GM12872 (cell line): ENCODE measurements at regions not wholly inside any gene's neighbourhood (a gene's known extent, or its start where the extent isn't known, plus 50 kb on each side); places are given as distances from the start of the nearest gene placed in this dataset.

Experiments used
- TF ChIP-seq, protein P1 (sequence below): IDR thresholded peaks from 3 replicates; pipeline ENCODE4 v1.5.1; 2011; ENCODE audit warnings: low read depth, mild to moderate bottlenecking, low read length, moderate library complexity; ENCODE audit not compliant: insufficient read depth

DNA sequence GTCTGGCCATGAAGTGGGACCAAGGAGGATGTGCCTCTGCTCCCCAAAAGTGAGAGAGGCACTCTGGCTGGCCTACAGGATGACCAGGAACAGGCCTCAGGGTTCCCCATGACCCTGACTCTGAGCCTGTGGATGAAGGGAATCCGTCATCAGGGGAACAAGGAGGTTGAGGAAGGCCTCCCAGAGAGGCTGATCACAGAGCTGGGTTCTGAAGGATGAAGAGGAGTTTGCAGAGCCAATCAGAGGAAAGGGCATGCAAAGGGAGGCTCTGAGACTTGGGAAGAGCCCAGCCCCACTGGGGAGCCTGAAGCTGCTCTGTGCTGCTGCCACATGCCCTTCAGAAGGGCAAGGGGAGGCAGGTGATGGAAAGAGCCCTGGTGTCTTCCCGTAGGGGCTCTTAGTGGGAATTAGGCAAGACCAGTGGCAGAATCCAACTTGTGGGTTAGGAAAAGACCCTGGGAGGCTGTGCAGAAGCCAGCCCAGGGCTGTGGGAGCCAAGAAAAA, 141.3 kb upstream of the ID2 start:
- TF ChIP-seq, protein P1, sequence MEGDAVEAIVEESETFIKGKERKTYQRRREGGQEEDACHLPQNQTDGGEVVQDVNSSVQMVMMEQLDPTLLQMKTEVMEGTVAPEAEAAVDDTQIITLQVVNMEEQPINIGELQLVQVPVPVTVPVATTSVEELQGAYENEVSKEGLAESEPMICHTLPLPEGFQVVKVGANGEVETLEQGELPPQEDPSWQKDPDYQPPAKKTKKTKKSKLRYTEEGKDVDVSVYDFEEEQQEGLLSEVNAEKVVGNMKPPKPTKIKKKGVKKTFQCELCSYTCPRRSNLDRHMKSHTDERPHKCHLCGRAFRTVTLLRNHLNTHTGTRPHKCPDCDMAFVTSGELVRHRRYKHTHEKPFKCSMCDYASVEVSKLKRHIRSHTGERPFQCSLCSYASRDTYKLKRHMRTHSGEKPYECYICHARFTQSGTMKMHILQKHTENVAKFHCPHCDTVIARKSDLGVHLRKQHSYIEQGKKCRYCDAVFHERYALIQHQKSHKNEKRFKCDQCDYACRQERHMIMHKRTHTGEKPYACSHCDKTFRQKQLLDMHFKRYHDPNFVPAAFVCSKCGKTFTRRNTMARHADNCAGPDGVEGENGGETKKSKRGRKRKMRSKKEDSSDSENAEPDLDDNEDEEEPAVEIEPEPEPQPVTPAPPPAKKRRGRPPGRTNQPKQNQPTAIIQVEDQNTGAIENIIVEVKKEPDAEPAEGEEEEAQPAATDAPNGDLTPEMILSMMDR, result no peak

GRCh38 chr2:8541223-8541622, 140.6 kb upstream of the ID2 start:
- TF ChIP-seq, protein P1, result no peak

GRCh38 chr2:8541636-8542035, 140.2 kb upstream of the ID2 start:
- TF ChIP-seq, protein P1, result no peak

DNA sequence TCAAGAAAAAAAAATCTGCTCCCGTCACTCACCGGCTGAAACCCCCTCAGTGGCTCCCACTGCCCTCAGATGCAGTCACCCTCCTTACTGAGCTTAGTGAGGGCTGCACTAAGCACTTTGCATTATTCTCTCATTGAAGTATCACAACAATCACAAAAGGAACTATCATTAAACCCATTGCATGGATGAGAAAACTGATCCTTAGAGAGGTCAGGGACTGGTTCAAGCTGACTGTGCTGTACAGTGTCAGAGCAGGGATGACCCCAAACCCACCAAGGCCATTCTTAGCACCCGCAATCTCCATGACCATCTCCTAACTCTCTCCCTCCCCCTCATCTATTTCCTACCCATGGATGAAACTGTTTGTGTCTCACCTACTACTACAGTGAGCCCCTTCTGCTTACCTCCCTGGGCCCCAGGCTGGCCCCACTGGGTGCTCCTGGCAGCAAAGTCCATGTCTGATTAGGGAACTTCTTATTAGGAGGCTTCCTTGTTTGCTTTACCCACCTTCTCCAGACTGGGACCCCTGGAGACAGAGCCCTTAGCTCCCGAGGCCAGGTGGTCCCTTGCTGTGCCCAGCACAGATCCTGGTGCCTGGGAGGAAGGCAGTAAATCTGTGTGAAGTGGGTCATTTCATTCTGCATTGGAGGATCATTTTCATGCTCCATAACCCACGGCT, 139.3 kb upstream of the ID2 start:
- TF ChIP-seq, protein P1, result no peak

- TF ChIP-seq, protein P1, result no peak
These were observed 138.8 kb upstream of the ID2 start for GRCh38 chr2:8543060-8543382.

DNA sequence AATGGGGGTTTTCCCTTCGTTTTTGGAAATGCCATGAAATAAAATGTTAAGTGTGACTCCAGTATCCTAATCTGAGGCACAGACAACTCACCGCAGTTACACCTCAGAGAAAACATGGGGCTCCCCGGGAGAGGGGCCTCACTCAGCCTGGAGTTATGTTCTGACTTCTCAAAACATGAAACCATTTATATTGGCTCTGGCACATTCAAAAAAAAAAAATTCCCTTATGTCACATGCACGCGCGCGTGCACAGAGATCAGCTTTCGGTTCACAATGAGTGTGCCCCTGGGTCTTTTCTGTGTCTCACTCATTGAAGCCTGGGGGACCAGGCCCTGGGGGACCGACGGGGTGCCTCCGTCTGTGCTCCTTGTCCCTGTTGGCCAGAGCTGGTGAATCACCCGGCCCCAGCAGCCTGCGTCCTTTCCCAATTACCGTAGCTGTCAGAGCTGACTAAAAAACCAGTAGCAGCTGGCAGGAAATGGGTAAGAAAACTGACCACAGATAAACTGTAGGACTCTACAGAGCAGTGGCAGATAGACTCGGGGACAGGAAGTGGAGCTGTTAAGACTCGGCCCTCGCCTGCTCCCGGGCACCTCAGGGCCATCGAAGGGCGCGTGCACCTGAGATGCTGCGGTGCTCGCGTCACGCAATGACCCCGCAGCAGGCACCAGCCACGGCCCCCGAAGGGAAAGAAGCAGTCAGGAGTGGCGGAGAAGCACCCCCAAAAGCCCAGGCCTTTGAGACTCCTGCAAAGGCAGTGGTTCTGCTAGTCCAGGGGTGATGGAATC, 138.3 kb upstream of the ID2 start:
- TF ChIP-seq, protein P1, result no peak

GRCh38 chr2:8544171-8544785, 137.6 kb upstream of the ID2 start:
- TF ChIP-seq, protein P1, result no peak
